ENCODE measurements at regions not wholly inside any gene's neighbourhood (a gene's known extent, or its start where the extent isn't known, plus 50 kb on each side); places are given as distances from the start of the nearest gene placed in this dataset.

DNA sequence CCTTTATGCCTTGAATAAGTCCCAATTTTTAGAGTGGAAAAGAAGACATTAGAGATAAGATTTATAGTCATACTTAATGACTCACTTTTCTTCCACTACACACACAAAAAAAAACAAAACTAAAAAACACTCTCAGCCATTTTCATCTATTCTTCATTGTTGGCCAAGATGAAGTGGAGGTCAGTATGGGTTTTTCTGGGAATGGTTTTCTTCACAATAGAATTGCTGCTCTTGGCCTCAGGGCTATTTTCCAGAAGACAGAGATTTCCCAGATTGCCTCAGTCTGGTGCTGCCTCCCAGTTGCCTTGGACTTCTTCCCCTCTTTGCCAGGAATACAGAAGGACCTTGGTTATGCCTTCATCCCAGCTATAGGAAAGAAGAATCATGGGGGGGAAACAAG, 463.7 kb downstream of the TMEM232 start:
- TF ChIP-seq, protein P1, sequence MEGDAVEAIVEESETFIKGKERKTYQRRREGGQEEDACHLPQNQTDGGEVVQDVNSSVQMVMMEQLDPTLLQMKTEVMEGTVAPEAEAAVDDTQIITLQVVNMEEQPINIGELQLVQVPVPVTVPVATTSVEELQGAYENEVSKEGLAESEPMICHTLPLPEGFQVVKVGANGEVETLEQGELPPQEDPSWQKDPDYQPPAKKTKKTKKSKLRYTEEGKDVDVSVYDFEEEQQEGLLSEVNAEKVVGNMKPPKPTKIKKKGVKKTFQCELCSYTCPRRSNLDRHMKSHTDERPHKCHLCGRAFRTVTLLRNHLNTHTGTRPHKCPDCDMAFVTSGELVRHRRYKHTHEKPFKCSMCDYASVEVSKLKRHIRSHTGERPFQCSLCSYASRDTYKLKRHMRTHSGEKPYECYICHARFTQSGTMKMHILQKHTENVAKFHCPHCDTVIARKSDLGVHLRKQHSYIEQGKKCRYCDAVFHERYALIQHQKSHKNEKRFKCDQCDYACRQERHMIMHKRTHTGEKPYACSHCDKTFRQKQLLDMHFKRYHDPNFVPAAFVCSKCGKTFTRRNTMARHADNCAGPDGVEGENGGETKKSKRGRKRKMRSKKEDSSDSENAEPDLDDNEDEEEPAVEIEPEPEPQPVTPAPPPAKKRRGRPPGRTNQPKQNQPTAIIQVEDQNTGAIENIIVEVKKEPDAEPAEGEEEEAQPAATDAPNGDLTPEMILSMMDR (IDR thresholded peaks at IDR 0.05), result no peak
- TF ChIP-seq POLR2A (IDR thresholded peaks at IDR 0.05) (no peak), POLR2AphosphoS5 (IDR thresholded peaks at IDR 0.05) (no peak)
